ENCODE measurements at regions not wholly inside any gene's neighbourhood (a gene's known extent, or its start where the extent isn't known, plus 50 kb on each side); places are given as distances from the start of the nearest gene placed in this dataset.

DNA sequence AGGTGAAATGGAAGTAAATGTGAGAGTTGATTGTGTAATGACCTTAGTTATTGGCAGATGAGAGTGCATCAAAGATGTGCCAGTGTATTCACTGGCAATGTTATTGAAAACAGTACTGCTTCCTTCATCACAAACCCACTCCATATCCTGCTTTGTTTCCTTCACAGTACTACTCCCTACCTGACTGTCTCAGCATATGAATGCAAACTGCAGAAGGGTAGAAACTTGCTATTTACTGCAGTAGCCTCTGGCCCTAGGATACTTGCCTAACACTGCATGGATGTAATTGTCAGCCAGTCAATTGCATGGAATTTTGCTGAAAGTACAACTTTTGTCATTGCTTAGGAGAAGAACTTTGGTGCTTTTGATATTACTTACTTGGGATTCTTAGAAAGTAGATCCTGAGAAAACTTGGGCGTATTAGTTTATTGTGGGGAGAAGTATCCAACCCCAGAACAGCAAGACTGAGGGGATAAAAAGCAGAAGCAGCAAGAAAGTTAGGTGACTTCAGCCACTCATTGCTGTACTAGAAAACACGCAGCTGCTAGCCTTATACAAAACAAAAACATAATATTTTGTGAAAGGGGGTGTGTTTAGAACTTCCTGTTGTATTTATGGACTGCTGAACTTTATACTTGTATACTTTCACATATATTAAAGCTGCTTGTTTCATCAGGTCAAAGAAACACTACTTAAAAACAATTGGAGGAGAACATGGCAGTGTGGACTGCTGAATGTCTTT is 219.0 kb downstream of the CCNG2 start:
- DNase-seq: no peak

DNA sequence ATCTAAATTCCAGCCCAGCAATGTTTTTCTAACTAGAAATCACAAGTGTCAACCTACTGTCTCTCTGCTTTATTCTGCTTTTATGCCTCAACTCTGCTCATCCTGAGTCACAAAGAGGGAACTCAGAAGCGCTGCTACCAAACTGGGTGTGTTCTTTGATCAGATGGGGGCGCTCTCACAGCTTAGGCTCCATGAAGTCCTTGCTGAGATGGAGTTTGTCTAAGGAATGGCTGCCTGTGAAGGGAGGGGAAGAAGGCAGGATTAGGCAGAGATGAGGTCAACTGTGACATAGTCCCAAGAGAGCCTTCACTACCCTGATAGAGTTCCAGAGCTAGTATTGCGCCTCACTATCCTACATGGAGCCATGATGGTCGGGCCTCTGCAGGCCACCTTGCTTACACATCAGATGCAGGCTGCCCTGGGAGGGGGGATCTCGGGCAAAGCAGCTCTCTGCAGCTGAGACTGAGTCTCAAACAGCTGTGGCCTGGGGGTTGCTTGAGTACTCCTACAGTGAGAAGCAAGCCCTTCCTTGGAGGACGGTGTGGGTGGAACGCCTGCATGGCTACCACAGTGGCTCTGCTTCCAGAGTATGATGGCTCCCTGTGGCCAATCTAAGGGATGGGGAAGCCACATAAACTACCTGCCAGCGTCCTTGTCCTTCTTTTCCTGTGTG is 219.9 kb downstream of the CCNG2 start:
- DNase-seq: no peak

DNA sequence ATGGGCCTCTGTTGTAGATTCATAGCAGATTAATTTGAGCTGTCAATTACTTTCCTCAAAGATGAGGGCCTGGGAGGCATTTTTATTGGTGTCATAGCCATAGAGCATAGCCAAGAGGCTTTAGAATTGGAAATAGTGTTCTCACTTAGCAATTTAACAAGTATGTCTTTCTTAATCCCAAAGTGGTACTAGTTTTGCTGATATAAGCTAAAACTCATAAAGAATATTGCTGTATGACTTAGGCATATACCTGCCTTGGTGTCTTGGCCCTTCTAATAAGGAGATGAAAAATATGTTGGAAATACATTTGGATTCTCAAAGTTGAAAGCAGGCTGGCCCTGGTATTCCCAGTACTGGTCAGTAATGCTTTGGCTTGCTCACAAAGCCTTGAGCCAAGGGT is 221.5 kb upstream of the CXCL13 start:
- DNase-seq: no peak

DNA sequence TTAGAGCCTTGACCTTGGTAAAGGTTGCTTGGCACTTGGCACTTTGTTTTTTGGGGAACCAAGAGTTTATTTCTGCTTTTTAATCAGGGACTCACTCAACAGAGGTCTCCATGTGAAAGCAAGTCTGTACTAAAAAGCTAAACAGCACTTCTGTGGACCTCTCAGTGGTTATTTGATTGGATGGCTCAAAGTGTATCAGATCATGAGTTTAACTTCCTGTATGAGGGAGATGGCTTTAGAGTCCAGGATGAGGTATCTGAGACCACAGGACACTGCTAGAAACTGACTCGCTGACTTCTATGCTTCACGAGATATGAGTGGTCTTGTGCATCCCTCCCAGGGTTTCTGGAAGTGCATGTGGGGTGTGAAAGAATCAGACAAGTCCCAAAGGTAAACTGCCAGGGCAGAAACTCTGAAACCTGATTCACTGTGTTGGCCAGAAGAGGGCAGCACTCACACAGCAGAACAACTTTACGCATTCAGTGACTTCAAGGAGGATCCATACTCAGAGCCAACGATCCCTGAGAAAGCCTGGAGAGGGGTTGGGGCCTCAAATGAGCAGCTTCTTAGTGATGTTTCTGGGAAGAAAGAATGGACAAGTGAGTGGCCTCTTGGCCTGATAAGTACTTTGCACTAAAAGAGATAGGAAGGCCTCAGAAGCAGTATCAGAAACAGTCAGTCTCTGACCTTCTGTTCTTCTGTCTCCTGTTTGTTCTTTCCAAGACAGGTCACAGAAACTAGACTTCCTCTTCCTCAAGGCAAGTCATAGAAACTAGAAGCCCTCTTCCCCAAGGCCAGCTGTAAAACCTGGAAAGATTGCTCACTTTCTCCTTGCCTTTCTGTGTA is 220.3 kb upstream of the CXCL13 start:
- DNase-seq: peak; percentile 81

DNA sequence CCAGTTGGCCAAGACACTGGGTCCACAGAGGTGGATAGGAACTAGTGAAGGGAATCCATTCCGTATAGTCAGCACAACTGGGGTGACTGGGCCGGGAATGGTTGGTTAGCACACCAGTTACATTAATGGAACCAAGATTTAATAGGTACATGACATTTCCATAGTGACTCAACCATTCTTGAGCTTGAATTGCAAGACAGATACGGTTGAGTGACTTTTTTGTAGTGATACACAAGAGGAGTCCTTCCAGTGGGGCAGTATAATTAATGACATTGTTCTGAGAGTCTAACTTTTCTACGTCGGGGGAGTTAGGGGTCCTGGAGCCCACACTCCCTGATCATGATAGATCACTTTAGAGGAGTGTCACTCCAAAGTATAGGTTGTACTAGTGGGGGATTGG is 211.6 kb upstream of the CXCL13 start:
- DNase-seq: no peak

DNA sequence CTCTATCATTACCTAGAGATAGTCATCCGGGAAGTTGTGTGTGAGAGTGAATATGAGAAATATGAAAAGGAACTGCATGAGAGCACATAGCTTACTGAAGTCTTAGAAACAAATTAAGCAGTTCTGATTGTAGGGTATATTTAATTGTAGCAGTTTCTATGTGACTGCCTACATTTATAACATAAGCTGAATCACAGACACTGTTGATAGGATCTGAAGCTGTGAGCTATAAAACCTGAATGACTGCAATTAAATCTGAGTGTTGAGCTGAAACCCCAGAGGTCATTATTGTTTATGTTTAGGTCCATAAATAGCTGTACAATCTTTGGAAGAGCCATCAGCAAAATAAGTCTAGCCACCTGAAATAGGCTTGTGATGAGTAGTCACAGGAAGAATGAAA is 210.1 kb upstream of the CXCL13 start:
- no peak for DNase-seq

DNA sequence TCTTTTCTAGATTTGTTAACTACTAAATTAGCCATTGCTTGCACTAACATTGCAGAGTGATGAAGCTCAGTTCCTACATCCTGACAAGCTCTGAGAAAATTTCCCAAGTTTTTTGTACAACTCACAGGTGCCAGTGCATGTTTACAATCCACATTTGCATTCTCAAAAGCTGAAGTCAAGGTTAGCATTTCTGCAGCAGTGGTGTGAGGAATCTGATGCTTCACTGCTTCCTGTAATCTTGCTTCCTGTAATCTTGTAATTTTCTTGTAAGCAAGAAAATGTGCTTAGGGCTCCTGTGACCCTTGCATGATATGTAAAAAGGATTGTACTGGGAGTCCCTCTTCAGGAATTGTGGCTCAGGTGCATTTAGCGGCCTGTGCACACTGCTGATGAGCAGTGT is 207.4 kb upstream of the CXCL13 start:
- DNase-seq: no peak

DNA sequence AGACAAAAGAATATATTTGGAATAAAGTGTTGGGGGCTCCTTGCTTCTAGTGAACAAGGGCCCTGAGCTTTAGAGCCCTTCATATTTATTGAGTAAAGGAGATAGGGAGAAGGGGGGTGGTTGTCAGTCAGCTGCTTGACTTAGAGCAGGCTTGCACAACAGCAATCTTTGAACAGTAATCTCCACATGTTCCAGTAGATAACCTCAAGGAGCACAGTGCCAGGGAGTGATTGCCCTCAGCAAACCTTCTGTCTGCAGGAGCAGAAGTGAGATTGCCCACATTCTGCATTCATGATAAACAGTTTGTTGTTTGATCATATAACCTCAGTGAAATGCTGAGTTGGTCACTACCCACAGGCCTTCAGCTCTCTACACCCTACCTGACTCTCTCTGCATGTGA is 205.8 kb upstream of the CXCL13 start:
- DNase-seq: no peak

DNA sequence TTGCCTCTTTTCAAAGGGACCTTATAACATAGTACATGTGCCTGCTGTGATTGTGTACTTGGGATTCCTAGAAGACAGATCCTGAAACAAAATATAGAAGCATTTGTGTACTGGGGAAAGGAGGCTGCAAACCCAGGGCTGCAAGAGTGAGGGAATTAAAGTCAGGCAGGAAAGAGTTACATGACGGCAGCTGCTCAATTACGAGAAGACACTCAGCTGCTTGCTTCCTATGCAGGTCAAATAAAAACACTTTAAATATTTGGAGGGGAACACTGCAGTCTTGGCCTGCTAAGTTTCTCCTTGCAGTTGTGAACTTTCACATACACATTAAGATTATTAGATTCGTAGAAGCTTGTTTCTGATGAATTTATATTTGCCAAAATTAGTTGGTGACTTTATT is 191.9 kb upstream of the CXCL13 start:
- no peak for DNase-seq

DNA sequence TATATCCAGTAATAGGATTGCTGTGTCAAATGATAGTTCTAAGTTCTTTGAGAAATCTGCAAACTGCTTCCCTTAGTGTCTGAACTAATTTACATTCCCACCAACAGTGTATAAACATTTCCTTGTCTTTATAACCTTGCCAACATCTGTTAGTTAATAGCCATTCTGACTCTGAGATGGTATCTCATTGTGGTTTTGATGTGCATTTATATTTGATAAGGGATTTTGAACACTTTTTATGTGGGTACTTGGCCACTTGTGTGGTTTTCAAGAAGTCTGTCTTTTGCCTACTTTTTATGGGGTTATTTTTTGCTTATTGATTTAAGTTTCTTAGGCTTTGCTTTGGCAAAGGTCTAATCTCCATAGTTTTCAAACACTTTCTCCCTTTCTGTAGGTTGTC is 189.9 kb upstream of the CXCL13 start:
- no peak for DNase-seq

DNA sequence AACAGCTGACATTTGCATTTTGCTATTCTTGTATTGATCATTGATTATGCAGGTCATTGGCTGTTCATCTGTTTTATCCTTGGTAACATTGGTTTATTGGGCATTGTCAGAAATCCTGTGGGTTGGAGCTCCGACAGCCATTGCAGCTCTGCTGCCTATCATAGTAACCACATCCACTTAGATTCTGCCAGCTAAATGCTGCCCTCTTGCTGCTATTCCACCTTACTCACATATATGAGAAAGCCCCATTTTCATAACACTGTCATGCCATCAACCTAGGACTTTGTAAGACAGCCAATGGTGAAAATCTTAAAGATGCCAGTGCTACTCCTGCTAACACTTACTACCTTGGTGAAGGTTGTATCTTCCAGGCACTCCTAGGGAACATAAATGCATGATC is 187.3 kb upstream of the CXCL13 start:
- DNase-seq: peak; percentile 7

DNA sequence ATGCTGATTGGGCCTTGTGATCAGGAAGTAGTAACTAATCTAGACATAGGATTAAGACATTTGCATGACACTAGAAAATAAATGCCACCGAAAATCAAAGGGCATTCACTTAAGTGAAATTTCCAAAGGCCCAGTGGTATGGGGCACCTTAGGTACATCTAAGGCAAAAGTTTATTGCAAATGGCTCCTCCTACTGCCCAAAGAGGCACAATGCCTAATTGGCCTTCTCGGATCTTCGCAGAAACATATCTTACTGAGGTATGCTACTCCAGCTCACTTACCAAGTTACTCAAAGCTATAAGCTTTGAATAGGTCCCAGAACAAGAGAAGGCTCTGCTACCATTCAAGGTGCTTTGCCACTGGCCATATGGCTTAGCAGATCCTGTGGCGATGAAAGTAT is 174.8 kb upstream of the CXCL13 start:
- no peak for DNase-seq

DNA sequence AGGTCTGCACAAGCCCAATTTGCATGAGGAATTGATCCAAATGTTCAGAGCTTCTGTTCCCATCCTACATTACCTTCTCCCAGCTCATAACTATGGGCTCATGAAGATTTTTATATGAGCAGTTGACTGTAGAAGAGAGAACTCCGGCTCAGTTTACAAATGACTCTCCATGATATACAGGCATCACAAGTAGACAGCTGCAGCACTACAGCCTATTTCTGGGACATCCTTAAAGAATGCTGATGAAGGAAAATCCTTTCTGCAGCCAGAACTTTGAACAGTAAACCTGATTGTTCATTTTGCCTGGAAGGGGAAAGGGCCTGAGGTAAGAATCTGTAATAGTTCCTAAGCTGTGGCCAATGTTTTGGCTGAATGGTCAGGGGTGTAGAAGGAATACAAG is 174.1 kb upstream of the CXCL13 start:
- no peak for DNase-seq

DNA sequence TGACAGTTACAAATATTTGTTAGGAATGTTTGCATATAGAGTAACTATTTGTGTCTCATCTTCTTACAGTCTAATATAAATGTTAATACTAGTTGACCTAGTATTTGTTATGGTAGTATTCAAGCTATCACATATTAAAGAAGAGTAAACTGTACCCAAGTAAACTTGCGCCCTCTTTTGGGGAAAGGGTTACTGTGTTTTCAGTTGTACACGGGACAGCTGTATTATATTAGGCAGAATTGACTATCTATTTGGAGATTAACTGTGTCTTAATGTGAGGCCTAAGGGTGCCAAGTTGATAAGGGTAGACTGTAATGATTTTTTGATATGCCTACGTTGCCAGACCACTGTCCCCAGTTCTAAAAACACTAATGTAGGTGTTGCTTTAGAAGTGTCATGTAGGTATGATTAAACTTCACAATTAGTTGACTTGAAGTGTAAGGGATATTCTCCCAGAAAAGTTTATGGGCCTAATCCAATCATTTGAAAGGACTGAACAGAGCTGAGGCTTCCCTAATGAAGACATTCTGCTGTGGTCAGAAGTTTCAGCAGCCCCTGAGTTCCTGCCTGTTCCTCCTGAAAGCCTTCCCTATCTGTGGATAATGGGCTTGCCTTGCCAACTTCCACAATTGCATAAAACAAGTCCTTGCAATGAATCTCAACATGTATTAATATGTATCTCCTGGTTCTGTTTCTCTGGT is 172.8 kb upstream of the CXCL13 start:
- DNase-seq: no peak

DNA sequence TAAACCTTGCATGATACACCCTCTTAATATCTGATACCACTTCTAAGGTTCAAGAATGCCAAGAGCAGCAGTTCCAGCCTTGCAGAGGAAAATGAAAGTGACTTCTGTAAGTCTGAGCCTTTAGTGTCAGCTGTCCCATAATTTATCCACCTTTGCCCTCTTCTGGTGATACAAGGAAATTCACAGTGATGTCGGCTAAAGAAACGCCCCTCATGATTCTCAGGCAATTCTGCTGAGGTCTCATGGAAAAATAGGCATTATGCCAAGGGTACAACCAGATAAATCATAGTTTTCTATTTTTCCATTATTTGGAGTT is 172.2 kb upstream of the CXCL13 start:
- DNase-seq: peak; percentile 56

DNA sequence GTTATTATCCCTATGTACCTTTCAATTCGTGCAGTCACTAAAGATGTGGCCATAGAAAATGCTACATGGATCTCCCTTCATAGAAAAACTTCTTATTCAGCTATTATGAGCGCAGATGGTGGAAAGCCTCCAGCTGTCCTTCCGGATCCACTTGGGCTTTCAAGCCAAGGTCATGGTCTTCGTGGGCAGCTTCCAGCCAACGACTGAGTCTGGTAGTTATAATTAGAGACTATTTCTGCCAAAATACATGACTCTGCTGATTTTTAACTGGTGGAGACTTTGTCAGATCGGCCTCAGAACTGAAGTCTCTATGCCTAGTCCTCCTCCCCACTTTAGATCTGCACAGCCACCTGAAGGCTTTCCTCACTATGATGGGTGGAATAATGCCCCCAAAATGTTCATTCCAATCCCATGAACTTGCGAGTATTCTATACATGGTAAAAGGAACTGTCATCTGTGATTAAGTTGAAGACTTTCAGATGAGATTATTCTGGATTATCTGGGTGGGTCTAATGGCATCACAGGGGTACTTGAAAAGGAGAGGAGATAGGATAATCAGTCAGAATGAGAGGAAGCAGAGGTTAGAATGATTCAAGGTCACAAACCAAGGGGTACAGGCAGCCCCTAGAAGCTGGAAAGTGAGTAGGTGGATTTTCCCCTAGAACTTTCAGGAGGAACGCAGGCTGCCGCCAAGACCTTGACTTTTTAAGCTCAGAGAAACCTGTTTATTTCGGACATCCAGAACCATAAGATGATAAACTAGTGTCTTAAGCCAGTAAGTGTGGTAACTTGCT is 171.1 kb upstream of the CXCL13 start:
- no peak for DNase-seq

DNA sequence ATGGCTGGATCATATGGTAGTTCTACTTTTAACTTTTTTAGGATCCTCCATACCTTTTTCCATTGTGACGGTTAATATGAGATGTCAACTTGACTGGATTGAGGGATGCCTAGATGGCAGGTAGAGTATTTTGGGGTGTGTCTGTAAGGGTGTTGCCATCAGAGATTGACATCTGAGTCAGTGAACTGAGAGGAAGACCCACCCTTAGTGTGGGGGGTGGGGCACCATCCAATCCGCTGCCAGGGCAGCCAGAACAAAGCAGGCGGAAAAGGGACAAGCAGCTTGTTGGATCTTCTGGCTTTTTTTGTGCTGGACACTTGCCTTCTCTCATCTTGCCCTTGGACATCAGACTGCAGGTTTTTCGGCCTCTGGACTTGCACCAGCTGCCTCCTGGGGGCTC is 168.5 kb upstream of the CXCL13 start:
- no peak for DNase-seq

DNA sequence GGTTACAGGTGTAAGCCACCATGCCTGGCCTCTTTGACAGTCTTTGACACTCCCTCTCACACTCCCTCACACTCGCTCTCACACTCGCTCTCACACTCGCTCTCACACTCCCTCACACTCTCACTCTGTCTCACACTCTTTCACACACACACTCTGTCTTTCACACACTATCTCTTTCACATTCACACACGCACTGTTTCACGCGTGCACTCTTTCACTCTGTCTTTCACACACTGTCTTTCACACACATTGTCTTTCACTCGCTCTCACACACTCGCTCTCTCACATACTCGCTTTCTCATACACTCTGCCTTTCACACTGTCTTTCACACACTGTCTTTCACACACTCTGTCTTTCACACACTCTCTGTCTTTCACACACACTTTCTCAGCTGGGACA is 167.1 kb upstream of the CXCL13 start:
- no peak for DNase-seq

DNA sequence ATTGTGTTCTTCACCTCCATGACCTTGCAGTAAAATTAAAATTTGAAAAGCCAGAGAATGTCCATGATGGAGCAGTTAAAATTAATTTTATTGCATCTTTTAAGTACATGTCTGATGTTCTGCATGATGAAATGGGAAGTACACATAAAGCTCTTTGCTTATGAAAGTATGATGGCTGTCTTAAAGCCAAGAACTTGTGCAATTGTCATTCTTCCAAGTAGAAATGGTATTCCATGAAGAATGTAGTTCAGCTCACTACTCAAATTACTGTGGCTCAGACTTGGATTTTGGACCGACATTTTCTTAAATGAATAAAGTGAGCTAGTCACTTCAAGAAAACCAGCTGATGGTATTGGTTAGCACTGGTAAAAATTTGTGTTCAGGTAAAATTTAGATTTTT is 161.7 kb upstream of the CXCL13 start:
- no peak for DNase-seq

DNA sequence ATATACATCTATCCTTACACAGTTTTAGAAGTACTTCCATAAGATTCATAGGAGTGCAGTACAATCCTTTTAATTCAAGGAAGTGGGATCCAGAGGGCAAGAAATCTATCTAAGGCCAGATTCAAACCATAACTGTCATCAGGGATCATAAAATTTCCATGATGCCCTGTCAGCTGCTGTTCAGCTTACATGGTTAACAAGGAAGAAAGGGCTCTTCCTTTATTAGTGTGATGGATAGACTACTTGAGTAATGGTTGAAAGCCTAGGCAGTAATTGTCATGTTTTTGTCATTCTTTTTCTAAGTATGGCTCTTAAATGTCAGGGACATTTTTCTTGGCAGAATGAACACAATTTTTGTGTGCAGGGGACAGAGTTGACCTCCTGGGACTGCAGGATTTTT is 159.8 kb upstream of the CXCL13 start:
- DNase-seq: no peak

DNA sequence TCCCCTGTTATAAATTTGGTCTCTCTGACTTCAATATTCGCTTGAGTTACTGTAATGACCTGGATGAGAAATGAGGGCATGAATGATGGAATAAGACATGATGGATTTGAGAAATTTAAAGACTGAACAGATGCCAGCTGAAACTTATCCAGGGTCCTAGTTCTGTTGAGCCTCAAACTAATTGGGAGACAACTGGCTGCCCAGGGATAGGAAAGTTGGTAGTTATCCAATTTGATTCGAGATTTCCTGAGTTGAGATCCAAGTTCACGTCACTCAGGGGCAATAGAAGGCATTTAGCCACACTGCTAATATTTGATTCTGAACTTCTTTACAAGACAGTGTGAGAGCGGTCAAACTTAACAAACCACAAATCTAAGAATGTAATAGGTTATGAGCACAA is 159.0 kb upstream of the CXCL13 start:
- no peak for DNase-seq

DNA sequence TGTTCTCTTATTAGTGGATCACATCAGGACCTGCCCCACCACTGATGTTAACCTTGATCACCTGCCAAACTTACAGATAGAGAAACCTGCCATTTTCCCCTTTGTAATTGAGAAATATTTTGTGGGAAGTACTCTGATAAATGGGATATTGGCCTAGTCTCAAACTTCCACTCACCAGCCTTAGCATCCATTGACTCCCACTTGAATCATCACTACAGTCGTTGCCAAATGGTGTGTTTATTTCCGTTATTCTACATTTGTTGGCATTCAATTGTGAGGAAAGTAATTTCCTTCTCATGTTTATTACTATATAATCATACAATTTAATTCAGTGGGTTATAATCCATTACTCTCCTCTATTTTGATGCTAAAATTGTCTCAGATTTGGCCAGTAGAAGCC is 156.4 kb upstream of the CXCL13 start:
- no peak for DNase-seq

DNA sequence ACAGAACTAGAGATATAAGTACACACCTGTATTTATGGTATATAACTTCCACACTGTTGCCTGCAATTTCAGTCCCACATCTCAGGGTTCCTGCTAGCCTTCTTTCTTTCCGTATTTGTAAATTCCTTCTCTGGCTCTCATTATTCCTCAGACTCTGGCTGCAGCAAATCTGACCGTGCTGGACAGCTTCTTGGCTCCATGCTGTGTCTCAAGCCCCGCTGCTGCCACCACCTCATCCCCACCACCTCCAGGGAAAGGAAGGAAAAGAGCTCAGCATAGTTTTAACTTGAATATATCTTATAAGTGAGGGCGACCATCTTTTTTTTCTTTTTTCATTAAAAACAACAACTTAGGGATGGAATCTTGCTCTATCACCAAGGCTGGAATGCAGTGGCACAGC is 155.6 kb upstream of the CXCL13 start:
- no peak for DNase-seq

Data from dermis blood vessel endothelial cell (primary cell).